Ishikawa (cell line): ENCODE measurements at regions not wholly inside any gene's neighbourhood (a gene's known extent, or its start where the extent isn't known, plus 50 kb on each side); places are given as distances from the start of the nearest gene placed in this dataset.

Experiments
- CEBPB ChIP-seq: IDR thresholded peaks from 2 replicates; pipeline ENCODE4 v1.6.1; 2012
- CREB1 ChIP-seq: IDR thresholded peaks from 2 replicates; pipeline ENCODE4 v1.6.1; 2012; ENCODE audit warnings: low read depth
- FOXM1 ChIP-seq: IDR thresholded peaks from 2 replicates; pipeline ENCODE4 v1.6.1; 2012; ENCODE audit warnings: low read depth, borderline replicate concordance
- TCF12 ChIP-seq: IDR thresholded peaks from 2 replicates; pipeline ENCODE4 v1.6.1; 2012; ENCODE audit warnings: low read depth
- TF ChIP-seq, protein P1 (sequence below): IDR thresholded peaks from 2 replicates; pipeline ENCODE4 v1.6.1; 2012

DNA sequence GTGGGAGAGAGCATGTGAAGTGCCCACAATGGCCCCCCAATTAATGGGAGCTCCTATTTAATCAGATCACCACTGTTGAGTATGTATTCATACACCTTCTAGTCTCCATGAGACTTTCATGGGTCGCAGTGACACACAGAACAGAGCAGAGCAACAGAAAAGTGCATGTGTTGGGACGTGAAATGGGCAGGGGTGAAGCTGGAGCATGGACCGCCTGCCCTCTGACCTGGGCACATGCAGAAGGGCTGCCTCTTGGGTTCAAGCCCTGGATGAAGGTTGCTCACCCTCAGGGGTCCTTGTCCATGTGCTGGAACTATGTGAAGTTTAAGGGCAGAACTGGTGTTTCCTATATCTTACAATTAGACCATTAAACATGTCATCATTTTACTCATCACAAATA lies 106.0 kb upstream of the PHACTR3 start:
- TF ChIP-seq FOXM1 (no peak), CREB1 (no peak), CEBPB (no peak), TCF12 (no peak)
- TF ChIP-seq, protein P1, sequence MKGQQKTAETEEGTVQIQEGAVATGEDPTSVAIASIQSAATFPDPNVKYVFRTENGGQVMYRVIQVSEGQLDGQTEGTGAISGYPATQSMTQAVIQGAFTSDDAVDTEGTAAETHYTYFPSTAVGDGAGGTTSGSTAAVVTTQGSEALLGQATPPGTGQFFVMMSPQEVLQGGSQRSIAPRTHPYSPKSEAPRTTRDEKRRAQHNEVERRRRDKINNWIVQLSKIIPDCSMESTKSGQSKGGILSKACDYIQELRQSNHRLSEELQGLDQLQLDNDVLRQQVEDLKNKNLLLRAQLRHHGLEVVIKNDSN, result no peak
